H1 (cell line): ENCODE measurements at regions not wholly inside any gene's neighbourhood (a gene's known extent, or its start where the extent isn't known, plus 50 kb on each side); places are given as distances from the start of the nearest gene placed in this dataset.

Experiments used
- CTCF ChIA-PET: fragments of 300-600 bp; sonication (Branson Sonifier 250); formaldehyde crosslinking; loops from one replicate; lab custom pipeline; 2021; ENCODE audit not compliant: partially characterized antibody; lab: Charles Lee
- POLR2A ChIA-PET: fragments of 300-600 bp; sonication (Branson Sonifier 250); formaldehyde crosslinking; loops from one replicate; lab custom pipeline; 2021; ENCODE audit warnings: inconsistent platforms; ENCODE audit not compliant: partially characterized antibody; lab: Charles Lee
- DNase-seq, 2 experiments: peaks; one replicate each; pipeline versions ENCODE4 v3.0.0 to v3.0.0-alpha.2; 2010 to 2022; ENCODE audit warnings: low spot score in 2 of 2, low read depth in 1 of 2, mixed read lengths in 1 of 2
- FAIRE-seq: peaks from 2 replicates; lab custom pipeline; 2011; peaks lifted over from hg19 to GRCh38; lab: Jason Lieb, UNC
- H2AFZ ChIP-seq: 2 replicates; pipeline ENCODE4 v1.8.1; 2012; ENCODE audit warnings: low read length, inconsistent platforms
- H2AK5ac ChIP-seq: 2 replicates; pipeline ENCODE4 v1.6.1; 2013; ENCODE audit warnings: low read depth, low read length
- H2BK120ac ChIP-seq: replicated peaks from 2 replicates; pipeline ENCODE3; 2013; ENCODE audit warnings: low read depth, low read length, inconsistent platforms
- H2BK12ac ChIP-seq: 2 replicates; pipeline ENCODE4 v1.6.1; 2013; ENCODE audit warnings: low read depth, low read length
- H2BK15ac ChIP-seq: 2 replicates; pipeline ENCODE4 v1.6.1; 2013; ENCODE audit warnings: low read length
- H2BK20ac ChIP-seq: 2 replicates; pipeline ENCODE4 v1.6.1; 2013; ENCODE audit warnings: low read length
- H2BK5ac ChIP-seq: 2 replicates; pipeline ENCODE4 v1.6.1; 2013; ENCODE audit warnings: low read depth, low read length
- H3K14ac ChIP-seq: 2 replicates; pipeline ENCODE4 v1.6.1; 2013; ENCODE audit warnings: inconsistent platforms; ENCODE audit not compliant: insufficient read length
- H3K18ac ChIP-seq: 2 replicates; pipeline ENCODE4 v1.6.1; 2013; ENCODE audit warnings: low read length; ENCODE audit errors: extremely low read depth
- H3K23ac ChIP-seq: 2 replicates; pipeline ENCODE4 v1.6.1; 2013; ENCODE audit warnings: inconsistent platforms; ENCODE audit not compliant: insufficient read length
- H3K23me2 ChIP-seq: 2 replicates; pipeline ENCODE4 v1.6.1; 2013; ENCODE audit warnings: low read depth, low read length
- H3K27ac ChIP-seq: 2 replicates; pipeline ENCODE4 v1.6.1; 2011; ENCODE audit warnings: low read depth, low read length, inconsistent platforms
- H3K27me3 ChIP-seq, 4 experiments: replicated peaks in 1 of 4; 1 replicate in 1 of 4; 2 replicates in 3 of 4; pipeline versions ENCODE4 v1.6.1 to v1.8.1; 2011 to 2013; ENCODE audit warnings: low read length in 3 of 4, mild to moderate bottlenecking in 3 of 4, inconsistent platforms in 2 of 4, mixed read lengths in 2 of 4, moderate library complexity in 1 of 4; ENCODE audit not compliant: control insufficient read depth in 3 of 4, insufficient read depth in 3 of 4; ENCODE audit errors: extremely low read depth in 1 of 4
- H3K36me3 ChIP-seq, 4 experiments: 2 replicates each; pipeline versions ENCODE4 v1.6.1 to v1.8.1; 2011 to 2013; ENCODE audit warnings: mild to moderate bottlenecking in 4 of 4, low read length in 3 of 4, moderate library complexity in 2 of 4, control low read depth in 1 of 4, inconsistent platforms in 1 of 4; ENCODE audit not compliant: insufficient read depth in 4 of 4, control insufficient read depth in 2 of 4
- H3K4ac ChIP-seq: replicated peaks from 2 replicates; pipeline ENCODE3; 2013; ENCODE audit warnings: low read length, low read depth, mixed read lengths, inconsistent platforms; ENCODE audit not compliant: insufficient read length
- H3K4me1 ChIP-seq, 4 experiments: replicated peaks in 1 of 4; 1 replicate in 1 of 4; 2 replicates in 3 of 4; pipeline versions ENCODE4 v1.6.1 to v1.8.1; 2011 to 2013; ENCODE audit warnings: low read length in 3 of 4, inconsistent platforms in 2 of 4, mixed read lengths in 1 of 4; ENCODE audit not compliant: insufficient read depth in 4 of 4, control insufficient read depth in 3 of 4
- H3K4me2 ChIP-seq, 2 experiments: 2 replicates each; pipeline versions ENCODE4 v1.6.1 to v1.8.1; 2011 to 2013; ENCODE audit warnings: low read depth in 2 of 2, low read length in 2 of 2, control low read depth in 1 of 2, inconsistent platforms in 1 of 2, mild to moderate bottlenecking in 1 of 2; ENCODE audit not compliant: insufficient read depth in 1 of 2
- H3K4me3 ChIP-seq, 4 experiments: fragments of 200-600, 300-600 bp in 1 of 4; sonication (generic), shearing (Covaris generic), sonication (Bioruptor Twin) in 1 of 4; 2 replicates each; pipeline versions ENCODE4 v1.5.1 to v1.8.1; 2011 to 2016; ENCODE audit warnings: low read length in 4 of 4, low read depth in 3 of 4, control low read depth in 2 of 4, inconsistent platforms in 2 of 4, mild to moderate bottlenecking in 2 of 4, mixed read lengths in 1 of 4, moderate library complexity in 1 of 4; ENCODE audit not compliant: insufficient read depth in 2 of 4; ENCODE audit errors: extremely low read depth in 1 of 4
- H3K56ac ChIP-seq: replicated peaks from 2 replicates; pipeline ENCODE3; 2013; ENCODE audit warnings: low read depth, mild to moderate bottlenecking, mixed read lengths, low read length, inconsistent platforms; ENCODE audit not compliant: insufficient read length
- H3K79me1 ChIP-seq: 2 replicates; pipeline ENCODE4 v1.6.1; 2013; ENCODE audit warnings: low read depth, low read length, control low read depth
- H3K79me2 ChIP-seq, 2 experiments: 2 replicates each; pipeline versions ENCODE4 v1.6.1 to v1.8.1; 2012 to 2013; ENCODE audit warnings: low read length in 2 of 2, mild to moderate bottlenecking in 2 of 2, inconsistent platforms in 1 of 2; ENCODE audit not compliant: insufficient read depth in 2 of 2, control insufficient read depth in 1 of 2
- H3K9ac ChIP-seq, 4 experiments: replicated peaks in 1 of 4; 1 replicate in 1 of 4; 2 replicates in 3 of 4; pipeline versions ENCODE4 v1.6.1 to v1.8.1; 2011 to 2013; ENCODE audit warnings: low read depth in 3 of 4, low read length in 3 of 4, control low read depth in 2 of 4, mild to moderate bottlenecking in 2 of 4, moderate library complexity in 2 of 4, inconsistent platforms in 1 of 4; ENCODE audit errors: extremely low read depth in 1 of 4
- H3K9me3 ChIP-seq, 2 experiments: 2 replicates each; pipeline versions ENCODE4 v1.6.1 to v1.8.1; 2012 to 2013; ENCODE audit warnings: mild to moderate bottlenecking in 2 of 2, moderate library complexity in 2 of 2, control low read depth in 1 of 2, inconsistent platforms in 1 of 2, low read depth in 1 of 2, low read length in 1 of 2, mixed read lengths in 1 of 2; ENCODE audit not compliant: insufficient read depth in 2 of 2
- H4K20me1 ChIP-seq, 2 experiments: replicated peaks in 1 of 2; 2 replicates each; pipeline versions ENCODE3 to v1.8.1; 2011 to 2013; ENCODE audit warnings: inconsistent platforms in 2 of 2, low read length in 2 of 2, mild to moderate bottlenecking in 1 of 2; ENCODE audit not compliant: insufficient read depth in 2 of 2, control insufficient read depth in 1 of 2
- H4K5ac ChIP-seq: 2 replicates; pipeline ENCODE4 v1.6.1; 2013; ENCODE audit warnings: low read length, low read depth, mixed read lengths, inconsistent platforms; ENCODE audit not compliant: insufficient read length
- H4K8ac ChIP-seq: 2 replicates; pipeline ENCODE4 v1.8.0; 2013; ENCODE audit warnings: mild to moderate bottlenecking, moderate library complexity, low read length, inconsistent platforms; ENCODE audit not compliant: insufficient read depth; ENCODE audit errors: extremely low read depth
- H4K91ac ChIP-seq: replicated peaks from 2 replicates; pipeline ENCODE3; 2013; ENCODE audit warnings: low read length, mixed read lengths, inconsistent platforms; ENCODE audit not compliant: insufficient read length
- BACH1 ChIP-seq: IDR thresholded peaks from 2 replicates; pipeline ENCODE4 v1.6.1; 2012; ENCODE audit warnings: low read length, improper control_type of control experiment
- EGR1 ChIP-seq: IDR thresholded peaks from 2 replicates; pipeline ENCODE4 v1.6.1; 2011; ENCODE audit warnings: low read depth, low read length, borderline replicate concordance
- SAP30 ChIP-seq: fragments of 300-600 bp; sonication (generic); IDR thresholded peaks from 2 replicates; pipeline ENCODE4 v1.7.1; 2012; ENCODE audit warnings: low read length, moderate library complexity, mild to moderate bottlenecking, inconsistent platforms; ENCODE audit not compliant: insufficient read depth, insufficient replicate concordance
- SRF ChIP-seq: IDR thresholded peaks from 2 replicates; pipeline ENCODE4 v1.6.1; 2011; ENCODE audit warnings: mild to moderate bottlenecking, low read depth, low read length, moderate library complexity
- WGBS, 2 experiments: shearing (Covaris generic) in 1 of 2; methylation state at CpG; one replicate each; pipeline versions ENCODE4 v1.1.6 to v1.1.7; 2013 to 2015; ENCODE audit warnings: low lambda C conversion rate in 2 of 2, mixed read lengths in 2 of 2, inconsistent platforms in 1 of 2, low coverage in 1 of 2, missing lambda C conversion rate in 1 of 2; ENCODE audit not compliant: insufficient replicate concordance in 2 of 2, insufficient coverage in 1 of 2, insufficient read length in 1 of 2; ENCODE audit errors: extremely low coverage in 1 of 2, missing lambda C conversion rate in 1 of 2; 5-methylcytosine and 5-hydroxymethylcytosine counted together

GRCh38 chrX:35104626-35105025, 162.0 kb downstream of the FAM47B start (continued):
- no peak for TF ChIP-seq EGR1
- TF ChIP-seq, all 59 proteins: peak for 0

GRCh38 chrX:35115205-35115604, 172.6 kb downstream of the FAM47B start:
- DNase-seq (no peak), FAIRE-seq (no peak)
- no peak overlapping the region for H2AK5ac ChIP-seq
- H4K8ac ChIP-seq: no peak overlapping the region
- no peak overlapping the region for H2BK15ac ChIP-seq
- H3K18ac ChIP-seq: no peak overlapping the region
- H4K5ac ChIP-seq: no peak overlapping the region
- H3K79me1 ChIP-seq: no peaks in the 10 kb centered on the region
- ChIA-PET POLR2A (no interaction called here), CTCF (no interaction called here)
- H4K91ac ChIP-seq: no peak overlapping the region
- no peak overlapping the region for H3K4me2 ChIP-seq
- H2AFZ ChIP-seq: no peak overlapping the region
- no peak overlapping the region for H3K23ac ChIP-seq
- H3K27ac ChIP-seq: no peak overlapping the region
- no peak overlapping the region for H3K4ac ChIP-seq
- H2BK120ac ChIP-seq: no peak overlapping the region
- H3K9me3 ChIP-seq: no peaks in the 10 kb centered on the region
- H2BK20ac ChIP-seq: no peak overlapping the region
- no peaks in the 10 kb centered on the region for H4K20me1 ChIP-seq
- no peaks in the 10 kb centered on the region; a peak in 1 of 7 replicates for H3K4me1 ChIP-seq
- no peaks in the 10 kb centered on the region for H3K36me3 ChIP-seq
- no peaks in the 10 kb centered on the region for H3K79me2 ChIP-seq
- H3K23me2 ChIP-seq: no peaks in the 10 kb centered on the region
- H3K56ac ChIP-seq: no peak overlapping the region
- no peak overlapping the region for H2BK12ac ChIP-seq
- no peak overlapping the region for H3K14ac ChIP-seq
- WGBS, 2 experiments: 82% methylated on average over 1 of the region's 1 CpG; no CpG with 5 or more reads in 1 of the 2 experiments
- no peak overlapping the region for H3K4me3 ChIP-seq
- no peak overlapping the region for H3K9ac ChIP-seq
- no peaks in the 10 kb centered on the region for H3K27me3 ChIP-seq
- H2BK5ac ChIP-seq: no peak overlapping the region
- TF ChIP-seq EGR1 (no peak), SRF (no peak), BACH1 (no peak), SAP30 (no peak)
